ENCODE measurements at regions not wholly inside any gene's neighbourhood (a gene's known extent, or its start where the extent isn't known, plus 50 kb on each side); places are given as distances from the start of the nearest gene placed in this dataset.
A peak's percentile ranks its signal among the peaks of the same experiment; 100 is the strongest.

GRCh38 chrX:78213331-78213730 lies 73.9 kb upstream of the TAF9B start:
- no peak for DNase-seq

GRCh38 chrX:78199851-78200250 lies 60.4 kb upstream of the TAF9B start:
- peak; percentile 24 for DNase-seq
